HG03139 (cell line): ENCODE measurements at regions not wholly inside any gene's neighbourhood (a gene's known extent, or its start where the extent isn't known, plus 50 kb on each side); places are given as distances from the start of the nearest gene placed in this dataset.
"Not testable (repeated sequence)": the region's sequence is repeated elsewhere in the genome, so short reads cannot be mapped to it uniquely, and the experiment has no call there.

ENCODE experiments used
- ATAC-seq: cut with Tn5 transposase; IDR thresholded peaks from one replicate; pipeline ENCODE4 v1.9.1; 2021; ENCODE audit not compliant: unreplicated experiment

GRCh38 chr3:194939949-194940770 is 254.5 kb downstream of the FAM43A start:
- no peak for ATAC-seq

DNA sequence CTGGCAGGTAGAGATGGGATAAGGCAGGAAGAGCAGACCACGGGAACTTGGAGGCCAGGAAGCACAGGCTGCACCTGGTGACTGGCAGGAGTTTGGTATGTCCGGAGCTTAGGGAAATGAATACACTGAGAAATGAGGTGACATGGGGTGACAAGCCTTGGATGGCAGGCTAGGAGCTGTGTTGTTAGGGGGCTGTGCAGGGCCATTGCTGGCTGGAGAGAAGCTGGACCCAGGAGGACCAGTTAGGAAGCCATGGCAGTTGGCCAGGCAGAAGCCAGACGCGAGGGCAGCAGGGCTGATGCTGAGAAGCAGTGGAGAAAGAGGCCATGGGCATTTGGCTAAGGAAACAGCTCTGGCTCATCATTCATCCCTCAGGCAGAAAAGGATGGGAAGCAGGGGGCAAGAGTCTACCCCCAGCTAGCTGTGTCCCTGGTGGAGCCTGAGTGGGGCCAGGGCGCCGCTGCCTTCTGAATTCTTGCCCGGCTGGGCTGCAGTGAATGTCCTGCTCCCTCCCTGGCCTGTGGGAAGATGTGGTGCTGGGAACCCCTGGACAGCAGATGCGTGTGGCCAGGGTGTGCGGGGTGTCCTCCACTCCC is 255.8 kb downstream of the FAM43A start:
- ATAC-seq: no peak

- no peak for ATAC-seq
These were observed 256.4 kb downstream of the FAM43A start for GRCh38 chr3:194941956-194942511.

- ATAC-seq: no peak
These were observed 258.8 kb downstream of the FAM43A start for GRCh38 chr3:194944526-194944925.

GRCh38 chr3:194945508-194945907 is 259.8 kb downstream of the FAM43A start:
- no peak for ATAC-seq

GRCh38 chr3:194946091-194946490 is 260.4 kb downstream of the FAM43A start:
- no peak for ATAC-seq

DNA sequence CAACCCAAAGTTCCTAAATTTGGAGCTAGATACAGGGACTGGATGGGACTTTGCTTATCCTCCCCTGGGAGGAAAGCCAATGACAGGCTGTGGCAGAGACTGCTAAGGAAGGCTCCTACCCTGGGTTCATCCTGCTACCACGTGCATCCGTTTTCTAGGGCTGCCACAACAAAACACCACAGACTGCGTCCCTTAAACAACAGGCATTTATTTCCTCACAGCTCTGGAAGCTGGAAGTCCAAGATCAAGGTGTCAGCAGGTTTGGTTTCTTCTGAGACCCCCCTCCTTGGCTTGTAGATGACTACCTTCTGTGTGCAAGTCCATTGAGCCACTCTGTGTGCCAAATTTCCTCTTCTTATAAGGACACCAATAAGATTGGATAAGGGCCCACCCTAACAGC is 263.9 kb downstream of the FAM43A start:
- no peak for ATAC-seq

DNA sequence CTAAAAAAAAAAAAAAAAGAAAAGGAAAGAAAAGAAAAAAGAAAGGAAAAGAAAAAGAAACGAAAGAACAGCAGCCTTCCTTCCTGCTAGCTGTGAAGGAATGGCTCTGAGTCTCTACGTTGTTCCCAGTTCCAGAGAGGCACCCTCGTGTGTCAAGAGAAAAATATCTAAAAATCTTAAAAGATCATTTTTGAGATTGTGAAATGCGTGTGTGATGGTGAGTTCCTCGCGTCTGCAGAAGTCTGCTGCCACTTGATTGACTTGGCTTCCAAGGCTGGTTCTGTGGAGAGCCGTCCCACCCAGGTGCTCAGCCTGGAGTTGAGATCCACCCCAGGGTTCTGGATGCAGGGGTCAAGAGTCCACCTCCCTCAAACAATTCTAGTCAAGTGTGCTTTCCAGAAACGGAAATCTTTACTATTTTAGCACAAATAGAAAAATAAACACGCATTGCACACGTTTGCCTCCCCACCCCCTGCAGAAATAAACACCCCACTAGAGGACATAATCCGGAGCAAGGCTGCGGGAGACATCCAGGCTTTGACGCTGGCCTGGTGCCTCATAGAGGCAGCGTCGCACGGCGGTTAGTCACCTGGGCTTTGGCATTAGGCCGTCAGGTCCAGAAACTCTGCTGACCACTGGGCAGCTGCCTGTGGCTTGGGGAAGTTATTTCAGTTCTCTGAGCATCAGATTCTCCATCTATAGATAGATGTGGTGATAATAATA is 265.4 kb downstream of the FAM43A start:
- no peak for ATAC-seq

- not testable (repeated sequence) for ATAC-seq
These were observed 265.9 kb downstream of the FAM43A start for GRCh38 chr3:194951629-194951920.

GRCh38 chr3:194951931-194952582 is 266.4 kb downstream of the FAM43A start:
- ATAC-seq: no peak

DNA sequence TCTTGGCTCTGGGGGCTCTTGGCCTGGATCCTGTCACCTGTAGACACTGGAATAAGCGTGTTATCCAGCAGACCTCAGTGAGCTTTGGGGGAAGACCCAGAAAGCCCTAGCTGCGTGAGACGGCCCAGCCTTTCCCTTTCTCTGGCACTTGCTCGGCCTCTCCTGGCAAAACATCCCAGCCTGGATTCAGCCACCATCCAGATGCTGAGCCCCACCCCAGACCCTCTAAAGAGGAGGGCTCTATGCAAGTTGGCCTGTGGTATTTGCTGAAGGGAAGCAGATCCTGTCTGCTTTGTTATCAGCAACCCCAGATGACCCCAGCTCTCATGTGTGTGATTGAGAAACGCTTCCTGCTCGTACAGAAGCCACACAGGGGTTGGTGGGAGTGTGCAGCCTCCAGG is 267.2 kb downstream of the FAM43A start:
- ATAC-seq: no peak

DNA sequence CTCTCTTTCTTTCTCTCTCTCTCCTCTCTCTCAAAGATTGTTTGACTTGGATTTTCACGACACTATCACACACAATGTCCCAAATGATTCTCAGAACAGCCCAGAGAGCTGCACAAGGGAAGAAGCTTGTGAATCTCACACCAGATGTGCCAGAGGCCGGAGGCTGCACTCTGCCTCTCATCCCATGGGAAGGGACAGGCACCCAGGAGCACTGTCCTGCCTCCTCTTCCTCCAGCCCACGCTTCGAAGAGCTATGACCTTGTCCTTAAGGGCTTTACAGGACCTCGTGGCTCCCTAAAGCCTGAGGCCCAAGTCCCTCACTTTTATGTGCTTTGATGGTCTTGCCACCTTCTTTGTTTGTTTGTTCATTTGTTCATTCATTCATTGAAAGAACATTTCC is 267.6 kb downstream of the FAM43A start:
- ATAC-seq: no peak

DNA sequence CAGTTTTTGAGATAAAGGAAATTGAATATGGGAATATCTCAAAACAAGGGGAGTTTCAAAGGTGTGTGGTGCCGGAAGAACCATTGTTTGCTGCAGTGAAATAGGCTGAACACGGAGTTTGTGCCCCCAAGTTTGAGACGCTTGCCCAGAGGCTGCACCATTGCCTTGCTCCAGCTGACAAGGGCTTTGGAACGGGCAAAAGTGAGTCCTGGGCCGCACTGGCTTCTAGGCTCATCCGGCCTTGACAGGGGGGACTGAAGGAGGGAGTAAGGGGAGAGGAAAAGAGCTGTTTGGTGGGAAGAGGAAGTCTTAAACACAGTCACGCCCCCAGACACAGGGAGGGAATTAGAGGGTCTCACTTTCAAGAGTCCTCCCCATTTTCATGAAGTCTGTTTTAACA is 269.9 kb downstream of the FAM43A start:
- ATAC-seq: no peak

DNA sequence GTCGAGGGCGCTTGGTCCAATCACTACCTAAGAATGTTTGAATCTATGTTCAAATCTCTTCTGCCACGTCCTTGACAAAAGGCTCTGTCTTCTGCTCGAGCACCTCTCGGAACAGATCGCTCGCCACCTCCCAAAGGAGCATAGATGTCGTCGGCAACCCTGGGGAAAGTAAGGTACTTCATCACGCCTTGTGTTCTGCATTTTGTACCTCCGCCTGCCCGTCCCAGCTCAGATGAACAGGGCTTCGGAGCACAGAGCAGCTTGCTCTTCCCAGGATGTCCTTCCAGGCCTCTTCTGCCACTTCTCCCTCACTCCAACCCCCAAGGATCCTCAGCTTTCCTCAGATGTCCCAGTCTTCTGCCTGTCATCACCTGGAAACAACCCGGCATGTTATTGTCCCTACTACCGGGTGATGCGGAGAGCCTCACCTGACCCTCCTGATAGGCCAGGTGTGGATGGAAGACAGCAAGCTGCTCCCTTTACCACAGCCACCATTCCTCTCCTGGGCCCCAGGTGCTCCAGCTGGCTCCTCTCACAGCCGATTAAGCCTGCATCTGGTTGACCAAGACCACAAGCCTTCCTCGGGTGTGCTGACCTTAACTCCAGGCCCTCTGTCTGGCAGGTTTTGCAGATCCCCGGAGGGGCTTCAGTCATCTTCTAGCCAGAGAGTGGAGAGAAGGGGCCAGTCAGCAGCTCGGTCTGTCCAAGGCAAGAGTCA is 270.5 kb downstream of the FAM43A start:
- no peak for ATAC-seq

- ATAC-seq: no peak
These were observed 271.2 kb downstream of the FAM43A start for GRCh38 chr3:194956697-194957396.

DNA sequence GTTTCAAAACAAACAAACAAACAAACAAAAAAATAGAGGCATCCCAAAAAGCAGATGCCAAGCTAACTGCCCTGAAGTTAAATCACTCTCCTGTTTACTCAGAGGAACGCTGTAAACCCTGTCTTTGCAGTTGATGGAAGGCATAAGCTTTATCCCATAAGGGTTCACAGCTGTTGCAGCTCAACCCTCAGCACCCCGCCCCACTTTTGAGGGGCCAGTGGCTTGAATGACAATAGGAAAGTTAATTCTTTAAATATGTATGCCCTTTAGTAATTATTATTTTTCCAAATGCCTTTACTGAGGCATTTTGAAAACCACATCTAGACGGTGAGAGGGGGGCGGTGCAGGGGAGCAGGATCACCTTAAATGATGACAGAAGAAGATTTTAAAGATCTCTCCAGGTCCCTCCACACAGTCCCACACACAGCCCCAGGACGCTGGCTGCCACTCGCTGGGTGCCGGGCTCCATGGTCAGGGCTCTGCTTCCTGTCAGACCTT is 272.1 kb downstream of the FAM43A start:
- no peak for ATAC-seq

GRCh38 chr3:194959217-194959616 is 273.5 kb downstream of the FAM43A start:
- ATAC-seq: no peak

GRCh38 chr3:194959666-194960065 is 274.0 kb downstream of the FAM43A start:
- not testable (repeated sequence) for ATAC-seq

DNA sequence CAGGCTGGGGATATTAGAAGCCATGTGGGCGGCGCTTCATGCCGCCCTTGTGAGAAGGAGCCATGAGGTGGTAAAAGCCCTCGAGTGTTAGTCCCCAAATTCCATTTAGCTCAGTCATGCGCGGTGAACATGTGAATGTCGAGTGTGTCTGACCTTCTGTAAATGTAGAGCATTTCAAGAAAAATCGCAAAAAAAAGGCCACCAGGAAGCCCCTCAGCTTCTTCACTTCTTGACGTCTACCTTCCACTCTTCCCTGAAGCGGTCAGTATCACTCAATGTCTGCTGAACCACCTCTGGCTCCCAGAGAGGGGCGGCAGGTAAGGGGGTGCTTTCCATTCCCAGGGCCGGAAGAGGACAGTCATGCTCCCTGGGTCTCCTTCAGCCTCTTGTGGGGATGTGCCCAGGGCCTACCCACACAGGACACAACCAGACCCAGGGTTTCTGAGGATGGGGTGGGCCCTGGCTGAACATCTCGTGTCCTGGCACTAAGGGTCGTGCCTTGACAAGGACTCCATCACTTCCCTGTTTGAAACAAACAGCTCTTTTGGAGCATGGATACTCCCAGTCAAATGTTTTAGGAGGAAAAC is 274.9 kb downstream of the FAM43A start:
- ATAC-seq: no peak

DNA sequence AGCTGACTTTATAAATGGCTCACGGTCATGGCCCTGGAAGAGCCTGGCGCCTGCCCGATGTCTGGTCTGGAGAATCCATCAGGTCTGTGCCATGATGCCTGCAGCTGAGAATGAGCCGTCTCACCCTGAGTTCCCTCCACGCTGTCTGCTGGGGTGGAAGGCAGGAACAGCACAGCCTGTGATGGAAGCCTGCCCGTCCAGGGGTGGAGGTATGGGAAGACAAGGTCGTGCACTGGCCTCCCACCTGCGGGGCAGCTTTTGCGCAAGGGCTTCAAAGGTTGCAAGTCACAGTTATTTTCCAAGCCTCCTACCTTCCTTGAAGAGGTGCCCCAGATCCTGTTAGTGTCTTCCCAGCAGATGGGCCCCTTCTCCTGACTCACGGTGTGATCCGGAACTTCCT is 275.5 kb downstream of the FAM43A start:
- ATAC-seq: no peak
